Activated CD4-positive, alpha-beta T cell treated with anti-CD3 and anti-CD28 coated beads for 4 hours (primary cell): ENCODE measurements at regions not wholly inside any gene's neighbourhood (a gene's known extent, or its start where the extent isn't known, plus 50 kb on each side); places are given as distances from the start of the nearest gene placed in this dataset.
"Not testable (repeated sequence)": the region's sequence is repeated elsewhere in the genome, so short reads cannot be mapped to it uniquely, and the experiment has no call there.

Experiments used
- DNase-seq, 2 donors: peaks; one replicate each; pipeline ENCODE4 v3.0.0-alpha.2; 2020

- no peak for DNase-seq
Observed at GRCh38 chr13:42485272-42485671, 88.7 kb upstream of the TNFSF11 start.

- no peak for DNase-seq
Observed at GRCh38 chr13:42486711-42487198, 87.2 kb upstream of the TNFSF11 start.

GRCh38 chr13:42487221-42487620 is 86.7 kb upstream of the TNFSF11 start:
- no peak for DNase-seq

GRCh38 chr13:42490676-42491075 is 83.3 kb upstream of the TNFSF11 start:
- DNase-seq, result no peak

GRCh38 chr13:42492372-42492920 is 81.5 kb upstream of the TNFSF11 start:
- DNase-seq, result no peak

GRCh38 chr13:42494157-42494556 is 79.8 kb upstream of the TNFSF11 start:
- no peak for DNase-seq

- DNase-seq, result no peak
Observed at GRCh38 chr13:42495255-42495654, 78.7 kb upstream of the TNFSF11 start.

GRCh38 chr13:42495751-42496150 is 78.2 kb upstream of the TNFSF11 start:
- no peak for DNase-seq

- not testable (repeated sequence) for DNase-seq
Observed at GRCh38 chr13:42496926-42497554, 76.9 kb upstream of the TNFSF11 start.

- DNase-seq, result peak in 1 of 2 donors; percentile 13
Observed at GRCh38 chr13:42497798-42498197, 76.2 kb upstream of the TNFSF11 start.

- no peak for DNase-seq
Observed at GRCh38 chr13:42498521-42498920, 75.4 kb upstream of the TNFSF11 start.
